Superior temporal gyrus (tissue), 1 donor: ENCODE measurements at regions not wholly inside any gene's neighbourhood (a gene's known extent, or its start where the extent isn't known, plus 50 kb on each side); places are given as distances from the start of the nearest gene placed in this dataset.
A peak's percentile ranks its signal among the peaks of the same experiment; 100 is the strongest.

Source experiments
- DNase-seq: peaks from one replicate; pipeline ENCODE4 v3.0.0-alpha.2; 2016; ENCODE audit errors: extremely low spot score

DNA sequence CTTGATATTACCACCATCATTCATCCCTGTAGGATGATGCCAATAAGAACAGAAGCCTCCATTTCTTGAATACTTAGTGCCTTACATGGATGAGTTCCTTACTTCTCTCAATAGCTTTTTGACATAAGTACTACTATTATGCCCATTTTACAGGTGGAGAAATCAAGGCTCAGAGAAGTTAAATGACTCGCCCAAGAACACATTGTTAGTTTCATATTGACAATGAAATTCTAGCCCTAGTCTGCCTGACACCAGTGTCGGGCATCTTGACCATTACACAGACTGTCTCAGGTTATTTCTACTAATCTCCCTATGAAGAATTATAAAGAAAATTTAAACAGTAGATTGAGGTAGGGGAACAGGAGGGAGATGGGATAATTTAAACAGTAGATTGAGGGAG lies 52.5 kb upstream of the ARL8B start:
- no peak for DNase-seq

- DNase-seq = peak; percentile 72
Measured at GRCh38 chr3:5071061-5071460, 51.0 kb upstream of the ARL8B start.

DNA sequence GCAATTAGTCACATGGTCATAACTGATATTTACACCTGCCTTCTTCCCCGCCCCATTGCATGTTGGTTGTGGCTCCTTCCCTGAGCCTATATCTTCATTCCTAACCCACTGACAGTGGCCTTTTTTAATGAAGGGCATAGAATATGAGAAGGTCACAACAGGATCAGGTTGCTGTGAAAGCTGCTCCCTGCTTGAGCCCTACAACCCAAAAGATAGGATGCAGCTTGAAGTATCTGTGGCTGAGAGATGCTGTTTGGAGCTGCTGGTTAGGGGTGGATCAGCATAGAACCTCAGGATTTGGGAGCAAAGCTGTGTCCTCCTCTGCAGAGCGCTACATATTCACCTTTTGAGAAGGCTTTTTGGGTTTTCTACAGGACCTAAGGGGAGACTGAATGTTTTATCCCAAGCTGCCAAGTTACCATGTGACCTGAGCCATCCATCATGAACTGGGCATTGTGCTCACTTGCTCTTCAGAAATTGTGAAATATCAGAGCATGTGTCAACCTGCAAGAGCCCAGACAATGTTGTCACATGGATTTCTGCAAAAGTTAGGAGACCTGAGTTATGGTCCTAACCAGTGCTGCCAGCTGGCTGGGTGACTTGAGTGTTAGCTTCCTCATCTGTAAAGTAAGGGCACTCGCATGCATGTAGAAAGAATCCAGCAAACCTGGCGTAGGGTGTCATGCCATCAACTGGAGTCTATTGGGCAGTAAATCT lies 49.8 kb upstream of the ARL8B start:
- DNase-seq = no peak
